ENCODE measurements at regions not wholly inside any gene's neighbourhood (a gene's known extent, or its start where the extent isn't known, plus 50 kb on each side); places are given as distances from the start of the nearest gene placed in this dataset.

GRCh38 chr10:28449382-28449781, 83.5 kb upstream of the WAC start:
- RAD21 ChIA-PET (ENCODE audit: unreplicated experiment) = no interaction called here
- Histone ChIP-seq H3K9ac (ENCODE audit: control insufficient read depth, insufficient read depth, low read length) (no peak overlapping the region), H3K9me3 (replicated peaks; ENCODE audit: control insufficient read depth, insufficient read depth, low read length) (no peaks in the 10 kb centered on the region), H3K4me3 (no peak overlapping the region), H3K27ac (ENCODE audit: control insufficient read depth, insufficient read depth) (no peak overlapping the region), H2AFZ (ENCODE audit: control insufficient read depth, low read depth, low read length) (no peak overlapping the region), H3K79me2 (ENCODE audit: control insufficient read depth, insufficient read depth, low read length) (no peaks in the 10 kb centered on the region), H3K4me2 (ENCODE audit: control insufficient read depth, insufficient read depth) (no peak overlapping the region), H3K36me3 (ENCODE audit: control insufficient read depth in 2 of 2, insufficient read depth in 2 of 2, low read length in 1 of 2) (no peaks in the 10 kb centered on the region), H3K27me3 (replicated peaks in 1 of 2; ENCODE audit: control insufficient read depth in 2 of 2, insufficient read depth in 2 of 2, low read length in 1 of 2) (no peaks in the 10 kb centered on the region), H4K20me1 (ENCODE audit: control insufficient read depth, insufficient read depth) (no peaks in the 10 kb centered on the region), H3K4me1 (ENCODE audit: control insufficient read depth, insufficient read depth, low read length) (no peaks in the 10 kb centered on the region)
- WGBS (ENCODE audit: insufficient coverage, insufficient replicate concordance, low lambda C conversion rate, missing lambda C conversion rate) = 56% methylated on average over 1 of the region's 1 CpG
- POLR2A ChIA-PET = no interaction called here
- FAIRE-seq = no peak
- SMC1A ChIA-PET (ENCODE audit: uncharacterized antibody, unreplicated experiment) = no interaction called here
- no TSS peak for BruUV-seq (replicated peaks)
- ATAC-seq = no peak
- TF ChIP-seq CHD2 (IDR thresholded peaks at IDR 0.05; ENCODE audit: borderline replicate concordance, low read depth, low read length) (no peak), YY1 (IDR thresholded peaks at IDR 0.05; ENCODE audit: low read depth, low read length) (no peak), JUND (IDR thresholded peaks at IDR 0.05; ENCODE audit: low read depth, low read length) (no peak), HSF1 (IDR thresholded peaks at IDR 0.05; ENCODE audit: low read depth, low read length) (no peak), SUPT20H (IDR thresholded peaks at IDR 0.05; ENCODE audit: borderline replicate concordance, control insufficient read depth, low read depth, low read length) (no peak)
- intact Hi-C loops (cut with micrococcal nuclease; ENCODE audit: unreplicated experiment) = no loop called here
- CTCF ChIA-PET = interaction anchor here (0.5 to 1.6 kb wide), 2 partner anchors 45 to 55 kb away, joined by 3 read pairs; no protein-coding TSS in a partner anchor
- DNase-seq (ENCODE audit: low read depth, low spot score) = no peak
- in situ Hi-C loops (cut with MboI) = no loop called here

GRCh38 chr10:28449926-28450325, 83.0 kb upstream of the WAC start:
- Histone ChIP-seq H3K79me2 (ENCODE audit: control insufficient read depth, insufficient read depth, low read length) (no peaks in the 10 kb centered on the region), H3K4me1 (ENCODE audit: control insufficient read depth, insufficient read depth, low read length) (no peaks in the 10 kb centered on the region), H3K4me3 (no peak overlapping the region), H3K9ac (ENCODE audit: control insufficient read depth, insufficient read depth, low read length) (no peak overlapping the region), H3K9me3 (replicated peaks; ENCODE audit: control insufficient read depth, insufficient read depth, low read length) (no peaks in the 10 kb centered on the region), H3K4me2 (ENCODE audit: control insufficient read depth, insufficient read depth) (no peak overlapping the region), H2AFZ (ENCODE audit: control insufficient read depth, low read depth, low read length) (no peak overlapping the region), H3K27me3 (replicated peaks in 1 of 2; ENCODE audit: control insufficient read depth in 2 of 2, insufficient read depth in 2 of 2, low read length in 1 of 2) (no peaks in the 10 kb centered on the region), H3K36me3 (ENCODE audit: control insufficient read depth in 2 of 2, insufficient read depth in 2 of 2, low read length in 1 of 2) (no peaks in the 10 kb centered on the region), H3K27ac (ENCODE audit: control insufficient read depth, insufficient read depth) (no peak overlapping the region), H4K20me1 (ENCODE audit: control insufficient read depth, insufficient read depth) (no peaks in the 10 kb centered on the region)
- WGBS (ENCODE audit: insufficient coverage, insufficient replicate concordance, low lambda C conversion rate, missing lambda C conversion rate) = 4% methylated on average over 1 of the region's 1 CpG
- POLR2A ChIA-PET = no interaction called here
- CTCF ChIA-PET = interaction anchor here (1.6 kb wide), 1 partner anchor 56 kb away, joined by 3 read pairs; no protein-coding TSS in a partner anchor
- ATAC-seq (no peak), FAIRE-seq (no peak), DNase-seq (ENCODE audit: low read depth, low spot score) (no peak)
- RAD21 ChIA-PET (ENCODE audit: unreplicated experiment) = no interaction called here
- in situ Hi-C loops (cut with MboI) = no loop called here
- BruUV-seq (replicated peaks) = no TSS peak
- no peak for TF ChIP-seq BMI1 (IDR thresholded peaks at IDR 0.05; ENCODE audit: borderline replicate concordance)
- TF ChIP-seq JUNB (IDR thresholded peaks at IDR 0.05) = no peak
- TF ChIP-seq HDGF (IDR thresholded peaks at IDR 0.05) = no peak
- TF ChIP-seq CHD4 (IDR thresholded peaks at IDR 0.05) = no peak
- intact Hi-C loops (cut with micrococcal nuclease; ENCODE audit: unreplicated experiment) = no loop called here
- SMC1A ChIA-PET (ENCODE audit: uncharacterized antibody, unreplicated experiment) = no interaction called here

Measured in GM12878 (cell line).